Activated T-cell treated with anti-CD3 and anti-CD28 coated beads, Interleukin-2, amount 50 U/mL, for 4 hours (primary cell): ENCODE measurements at regions not wholly inside any gene's neighbourhood (a gene's known extent, or its start where the extent isn't known, plus 50 kb on each side); places are given as distances from the start of the nearest gene placed in this dataset.

Source experiments
- ATAC-seq, 2 donors: fragments of 200-7000 bp; cut with Tn5 transposase; one replicate each; pipeline ENCODE4 v1.10.0; 2021
- DNase-seq: peaks from one replicate; pipeline ENCODE4 v3.0.0-alpha.2; 2020
- H3K27me3 Mint-ChIP-seq: one replicate; pipeline ENCODE4 v1.8.0; 2021; ENCODE audit warnings: low read depth, mixed read lengths
- H3K36me3 Mint-ChIP-seq: one replicate; pipeline ENCODE4 v1.8.0; 2022; ENCODE audit warnings: mixed read lengths; ENCODE audit not compliant: insufficient read depth
- H3K4me1 Mint-ChIP-seq: one replicate; pipeline ENCODE4 v1.8.0; 2021; ENCODE audit warnings: low read depth, mixed read lengths
- H3K4me3 Mint-ChIP-seq: one replicate; pipeline ENCODE4 v1.8.0; 2021; ENCODE audit warnings: mild to moderate bottlenecking, moderate library complexity, mixed read lengths
- H3K9me3 Mint-ChIP-seq: one replicate; pipeline ENCODE4 v1.8.0; 2021; ENCODE audit warnings: mixed read lengths

- H3K4me3 Mint-ChIP-seq, result no peak overlapping the region
- no peaks in the 10 kb centered on the region for H3K27me3 Mint-ChIP-seq
- ATAC-seq, result no peak
- peaks cover 10% of the 10 kb centered on the region for H3K9me3 Mint-ChIP-seq
- no peaks in the 10 kb centered on the region for H3K4me1 Mint-ChIP-seq
- no peak for DNase-seq
- no peaks in the 10 kb centered on the region for H3K36me3 Mint-ChIP-seq
These were observed 1244.5 kb downstream of the PCDH7 start for GRCh38 chr4:31964685-31965084.

GRCh38 chr4:31968842-31969241 lies 1248.7 kb downstream of the PCDH7 start:
- Mint-ChIP-seq H3K4me1 (no peaks in the 10 kb centered on the region), H3K9me3 (peaks cover 5% of the 10 kb centered on the region), H3K4me3 (no peak overlapping the region), H3K36me3 (no peaks in the 10 kb centered on the region), H3K27me3 (no peaks in the 10 kb centered on the region)
- DNase-seq, result no peak
- no peak for ATAC-seq

- no peak for DNase-seq
- no peaks in the 10 kb centered on the region for H3K36me3 Mint-ChIP-seq
- no peaks in the 10 kb centered on the region for H3K27me3 Mint-ChIP-seq
- no peak for ATAC-seq
- H3K4me3 Mint-ChIP-seq, result no peak overlapping the region
- peaks cover 9% of the 10 kb centered on the region for H3K9me3 Mint-ChIP-seq
- H3K4me1 Mint-ChIP-seq, result no peaks in the 10 kb centered on the region
These were observed 1254.4 kb downstream of the PCDH7 start for GRCh38 chr4:31974490-31975002.

GRCh38 chr4:31979988-31980387 lies 1259.8 kb downstream of the PCDH7 start:
- DNase-seq (no peak), ATAC-seq (no peak)
- Mint-ChIP-seq H3K4me3 (no peak overlapping the region), H3K4me1 (no peaks in the 10 kb centered on the region), H3K36me3 (no peaks in the 10 kb centered on the region), H3K9me3 (peaks cover 4% of the 10 kb centered on the region), H3K27me3 (no peaks in the 10 kb centered on the region)

- H3K9me3 Mint-ChIP-seq, result peaks cover 4% of the 10 kb centered on the region
- DNase-seq (no peak), ATAC-seq (no peak)
- no peaks in the 10 kb centered on the region for H3K27me3 Mint-ChIP-seq
- no peak overlapping the region for H3K4me3 Mint-ChIP-seq
- no peaks in the 10 kb centered on the region for H3K36me3 Mint-ChIP-seq
- no peaks in the 10 kb centered on the region for H3K4me1 Mint-ChIP-seq
These were observed 1263.1 kb downstream of the PCDH7 start for GRCh38 chr4:31983246-31983645.

- Mint-ChIP-seq H3K27me3 (no peaks in the 10 kb centered on the region), H3K36me3 (no peaks in the 10 kb centered on the region), H3K4me3 (no peak overlapping the region), H3K4me1 (no peaks in the 10 kb centered on the region), H3K9me3 (peaks cover 1% of the 10 kb centered on the region)
- no peak for ATAC-seq
- no peak for DNase-seq
These were observed 1263.5 kb downstream of the PCDH7 start for GRCh38 chr4:31983677-31984076.

GRCh38 chr4:31984872-31985271 lies 1264.7 kb downstream of the PCDH7 start:
- no peaks in the 10 kb centered on the region for H3K27me3 Mint-ChIP-seq
- H3K4me1 Mint-ChIP-seq, result no peaks in the 10 kb centered on the region
- no peak for ATAC-seq
- DNase-seq, result no peak
- no peaks in the 10 kb centered on the region for H3K36me3 Mint-ChIP-seq
- H3K4me3 Mint-ChIP-seq, result no peak overlapping the region
- H3K9me3 Mint-ChIP-seq, result peaks cover 5% of the 10 kb centered on the region

GRCh38 chr4:31995943-31996901 lies 1276.1 kb downstream of the PCDH7 start:
- Mint-ChIP-seq H3K4me3 (no peak overlapping the region), H3K36me3 (no peaks in the 10 kb centered on the region), H3K9me3 (peaks cover 13% of the 10 kb centered on the region), H3K4me1 (no peaks in the 10 kb centered on the region), H3K27me3 (no peaks in the 10 kb centered on the region)
- DNase-seq, result no peak
- no peak for ATAC-seq

- ATAC-seq (no peak), DNase-seq (no peak)
- H3K4me3 Mint-ChIP-seq, result no peak overlapping the region
- no peaks in the 10 kb centered on the region for H3K4me1 Mint-ChIP-seq
- peaks cover 10% of the 10 kb centered on the region for H3K9me3 Mint-ChIP-seq
- no peaks in the 10 kb centered on the region for H3K36me3 Mint-ChIP-seq
- H3K27me3 Mint-ChIP-seq, result no peaks in the 10 kb centered on the region
These were observed 1278.6 kb downstream of the PCDH7 start for GRCh38 chr4:31998807-31999206.

GRCh38 chr4:31999848-32000247 lies 1279.7 kb downstream of the PCDH7 start:
- no peak for ATAC-seq

GRCh38 chr4:32000846-32001488 lies 1280.8 kb downstream of the PCDH7 start:
- Mint-ChIP-seq H3K36me3 (no peaks in the 10 kb centered on the region), H3K4me3 (no peak overlapping the region), H3K9me3 (peaks cover 10% of the 10 kb centered on the region), H3K4me1 (no peaks in the 10 kb centered on the region), H3K27me3 (no peaks in the 10 kb centered on the region)
- ATAC-seq, result no peak
- no peak for DNase-seq

More at GRCh38 chr4:31999848-32000247, 1279.7 kb downstream of the PCDH7 start:
- Mint-ChIP-seq H3K4me1 (no peaks in the 10 kb centered on the region), H3K27me3 (no peaks in the 10 kb centered on the region), H3K36me3 (no peaks in the 10 kb centered on the region), H3K4me3 (no peak overlapping the region), H3K9me3 (peaks cover 6% of the 10 kb centered on the region)
- DNase-seq, result no peak

- Mint-ChIP-seq H3K4me3 (no peak overlapping the region), H3K9me3 (peaks cover 10% of the 10 kb centered on the region), H3K4me1 (no peaks in the 10 kb centered on the region), H3K27me3 (no peaks in the 10 kb centered on the region), H3K36me3 (no peaks in the 10 kb centered on the region)
- ATAC-seq (no peak), DNase-seq (no peak)
These were observed 1282.0 kb downstream of the PCDH7 start for GRCh38 chr4:32002037-32002747.

- ATAC-seq, result no peak
- Mint-ChIP-seq H3K4me3 (no peak overlapping the region), H3K36me3 (no peaks in the 10 kb centered on the region), H3K27me3 (no peaks in the 10 kb centered on the region), H3K9me3 (peaks cover 10% of the 10 kb centered on the region), H3K4me1 (no peaks in the 10 kb centered on the region)
- no peak for DNase-seq
These were observed 1283.4 kb downstream of the PCDH7 start for GRCh38 chr4:32003548-32003947.

GRCh38 chr4:32010221-32010620 lies 1290.1 kb downstream of the PCDH7 start:
- Mint-ChIP-seq H3K9me3 (peaks cover 14% of the 10 kb centered on the region), H3K36me3 (no peaks in the 10 kb centered on the region), H3K27me3 (no peaks in the 10 kb centered on the region), H3K4me3 (no peak overlapping the region), H3K4me1 (no peaks in the 10 kb centered on the region)
- no peak for DNase-seq
- no peak for ATAC-seq
